ENCODE measurements at regions not wholly inside any gene's neighbourhood (a gene's known extent, or its start where the extent isn't known, plus 50 kb on each side); places are given as distances from the start of the nearest gene placed in this dataset.

DNA sequence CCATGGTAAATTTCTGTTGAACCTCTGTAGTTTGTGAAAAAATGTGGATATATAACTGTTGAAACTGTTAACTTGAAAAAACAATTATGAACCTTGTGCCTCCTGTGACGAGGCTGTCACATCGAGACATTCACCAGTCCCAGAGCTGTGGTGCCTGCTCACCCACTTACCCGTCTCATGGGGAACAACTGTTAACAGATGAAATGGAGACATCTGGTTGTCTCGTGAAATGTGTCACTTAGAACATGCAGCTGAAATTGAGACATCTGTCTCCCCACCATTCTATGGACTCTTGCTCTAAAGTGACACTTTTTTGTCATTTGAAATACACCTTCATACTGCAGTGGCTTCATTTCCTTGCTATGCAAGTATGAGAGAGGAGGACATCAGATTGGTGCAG lies 240.6 kb downstream of the GXYLT1 start:
- TF ChIP-seq CTCF (IDR thresholded peaks at IDR 0.05; ENCODE audit: low read depth, low read length, missing control alignments), result no peak
- no peak overlapping the region for H3K4me3 ChIP-seq (ENCODE audit: low read depth, low read length)
- DNase-seq (ENCODE audit: low read depth), result no peak

GRCh38 chr12:41903014-41903708 lies 241.5 kb downstream of the GXYLT1 start:
- TF ChIP-seq CTCF (IDR thresholded peaks at IDR 0.05; ENCODE audit: low read depth, low read length, missing control alignments), result no peak
- DNase-seq (ENCODE audit: low read depth), result no peak
- H3K4me3 ChIP-seq (ENCODE audit: low read depth, low read length), result no peak overlapping the region

GRCh38 chr12:41899577-41899976 lies 245.1 kb downstream of the GXYLT1 start:
- TF ChIP-seq CTCF (IDR thresholded peaks at IDR 0.05; ENCODE audit: low read depth, low read length, missing control alignments), result no peak
- H3K4me3 ChIP-seq (ENCODE audit: low read depth, low read length), result no peak overlapping the region
- no peak for DNase-seq (ENCODE audit: low read depth)

DNA sequence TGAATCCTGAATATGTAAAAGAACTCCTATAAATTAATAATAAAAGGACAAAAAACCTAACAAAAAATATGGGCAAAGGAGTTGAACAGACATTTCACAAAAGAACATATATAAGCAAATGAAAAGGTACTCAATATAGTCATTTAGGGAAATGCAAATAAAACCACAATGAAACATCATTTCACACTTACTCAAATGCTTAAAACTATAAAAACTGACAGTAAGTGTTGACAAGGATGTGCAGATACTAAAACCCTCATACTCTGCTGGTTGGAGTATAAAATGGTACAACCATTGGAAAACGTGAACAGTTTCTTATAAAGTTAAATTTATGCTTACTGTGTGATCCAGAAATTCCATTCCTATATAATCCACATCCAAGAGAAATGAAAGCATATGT lies 247.1 kb downstream of the GXYLT1 start:
- no peak for TF ChIP-seq CTCF (IDR thresholded peaks at IDR 0.05; ENCODE audit: low read depth, low read length, missing control alignments)
- no peak overlapping the region for H3K4me3 ChIP-seq (ENCODE audit: low read depth, low read length)
- DNase-seq (ENCODE audit: low read depth), result no peak

- no peak for TF ChIP-seq CTCF (IDR thresholded peaks at IDR 0.05; ENCODE audit: low read depth, low read length, missing control alignments)
- no peak overlapping the region for H3K4me3 ChIP-seq (ENCODE audit: low read depth, low read length)
- no peak for DNase-seq (ENCODE audit: low read depth)
Measured at GRCh38 chr12:41893491-41893890, 251.2 kb downstream of the GXYLT1 start.

DNA sequence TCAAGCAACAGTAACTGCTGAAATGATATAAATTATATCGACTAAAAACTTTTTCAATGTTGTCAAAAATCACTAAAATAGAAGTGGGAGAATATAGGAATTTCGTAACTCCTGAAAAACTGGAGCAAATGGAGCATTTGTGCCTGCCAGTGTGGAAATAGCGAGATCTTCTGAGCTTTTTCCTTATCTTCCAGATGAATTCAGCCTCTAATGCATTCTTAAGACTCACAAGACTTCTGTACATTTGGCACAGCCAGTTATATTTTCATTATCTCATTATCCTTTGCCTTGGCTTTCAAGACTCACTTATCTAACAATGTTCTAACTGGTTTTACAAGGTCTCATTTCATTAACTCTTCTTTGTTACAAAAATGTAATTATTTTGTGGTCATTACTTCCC lies 252.4 kb downstream of the GXYLT1 start:
- TF ChIP-seq CTCF (IDR thresholded peaks at IDR 0.05; ENCODE audit: low read depth, low read length, missing control alignments), result no peak
- no peak for DNase-seq (ENCODE audit: low read depth)
- H3K4me3 ChIP-seq (ENCODE audit: low read depth, low read length), result no peak overlapping the region

GRCh38 chr12:41891226-41891625 lies 253.4 kb downstream of the GXYLT1 start:
- H3K4me3 ChIP-seq (ENCODE audit: low read depth, low read length), result no peak overlapping the region
- DNase-seq (ENCODE audit: low read depth), result no peak
- TF ChIP-seq CTCF (IDR thresholded peaks at IDR 0.05; ENCODE audit: low read depth, low read length, missing control alignments), result no peak
